H1 (cell line): ENCODE measurements at regions not wholly inside any gene's neighbourhood (a gene's known extent, or its start where the extent isn't known, plus 50 kb on each side); places are given as distances from the start of the nearest gene placed in this dataset.

Source experiments
- HDAC2 ChIP-seq, 2 experiments: fragments of 300-600 bp in 1 of 2; sonication (generic) in 1 of 2; IDR thresholded peaks; 2 replicates each; pipeline ENCODE4 v1.6.1; 2011 to 2012; ENCODE audit warnings: low read depth in 2 of 2, low read length in 2 of 2, mild to moderate bottlenecking in 2 of 2, moderate library complexity in 2 of 2, borderline replicate concordance in 1 of 2, inconsistent platforms in 1 of 2
- TF ChIP-seq, protein P1 (sequence below): fragments of 300-600 bp; sonication (generic); IDR thresholded peaks from 2 replicates; pipeline ENCODE4 v1.7.1; 2012; ENCODE audit warnings: low read length, moderate library complexity, mild to moderate bottlenecking, inconsistent platforms; ENCODE audit not compliant: insufficient replicate concordance

GRCh38 chr9:22189471-22189870 lies 180.4 kb upstream of the CDKN2B start (continued):
- TF ChIP-seq, protein P1, sequence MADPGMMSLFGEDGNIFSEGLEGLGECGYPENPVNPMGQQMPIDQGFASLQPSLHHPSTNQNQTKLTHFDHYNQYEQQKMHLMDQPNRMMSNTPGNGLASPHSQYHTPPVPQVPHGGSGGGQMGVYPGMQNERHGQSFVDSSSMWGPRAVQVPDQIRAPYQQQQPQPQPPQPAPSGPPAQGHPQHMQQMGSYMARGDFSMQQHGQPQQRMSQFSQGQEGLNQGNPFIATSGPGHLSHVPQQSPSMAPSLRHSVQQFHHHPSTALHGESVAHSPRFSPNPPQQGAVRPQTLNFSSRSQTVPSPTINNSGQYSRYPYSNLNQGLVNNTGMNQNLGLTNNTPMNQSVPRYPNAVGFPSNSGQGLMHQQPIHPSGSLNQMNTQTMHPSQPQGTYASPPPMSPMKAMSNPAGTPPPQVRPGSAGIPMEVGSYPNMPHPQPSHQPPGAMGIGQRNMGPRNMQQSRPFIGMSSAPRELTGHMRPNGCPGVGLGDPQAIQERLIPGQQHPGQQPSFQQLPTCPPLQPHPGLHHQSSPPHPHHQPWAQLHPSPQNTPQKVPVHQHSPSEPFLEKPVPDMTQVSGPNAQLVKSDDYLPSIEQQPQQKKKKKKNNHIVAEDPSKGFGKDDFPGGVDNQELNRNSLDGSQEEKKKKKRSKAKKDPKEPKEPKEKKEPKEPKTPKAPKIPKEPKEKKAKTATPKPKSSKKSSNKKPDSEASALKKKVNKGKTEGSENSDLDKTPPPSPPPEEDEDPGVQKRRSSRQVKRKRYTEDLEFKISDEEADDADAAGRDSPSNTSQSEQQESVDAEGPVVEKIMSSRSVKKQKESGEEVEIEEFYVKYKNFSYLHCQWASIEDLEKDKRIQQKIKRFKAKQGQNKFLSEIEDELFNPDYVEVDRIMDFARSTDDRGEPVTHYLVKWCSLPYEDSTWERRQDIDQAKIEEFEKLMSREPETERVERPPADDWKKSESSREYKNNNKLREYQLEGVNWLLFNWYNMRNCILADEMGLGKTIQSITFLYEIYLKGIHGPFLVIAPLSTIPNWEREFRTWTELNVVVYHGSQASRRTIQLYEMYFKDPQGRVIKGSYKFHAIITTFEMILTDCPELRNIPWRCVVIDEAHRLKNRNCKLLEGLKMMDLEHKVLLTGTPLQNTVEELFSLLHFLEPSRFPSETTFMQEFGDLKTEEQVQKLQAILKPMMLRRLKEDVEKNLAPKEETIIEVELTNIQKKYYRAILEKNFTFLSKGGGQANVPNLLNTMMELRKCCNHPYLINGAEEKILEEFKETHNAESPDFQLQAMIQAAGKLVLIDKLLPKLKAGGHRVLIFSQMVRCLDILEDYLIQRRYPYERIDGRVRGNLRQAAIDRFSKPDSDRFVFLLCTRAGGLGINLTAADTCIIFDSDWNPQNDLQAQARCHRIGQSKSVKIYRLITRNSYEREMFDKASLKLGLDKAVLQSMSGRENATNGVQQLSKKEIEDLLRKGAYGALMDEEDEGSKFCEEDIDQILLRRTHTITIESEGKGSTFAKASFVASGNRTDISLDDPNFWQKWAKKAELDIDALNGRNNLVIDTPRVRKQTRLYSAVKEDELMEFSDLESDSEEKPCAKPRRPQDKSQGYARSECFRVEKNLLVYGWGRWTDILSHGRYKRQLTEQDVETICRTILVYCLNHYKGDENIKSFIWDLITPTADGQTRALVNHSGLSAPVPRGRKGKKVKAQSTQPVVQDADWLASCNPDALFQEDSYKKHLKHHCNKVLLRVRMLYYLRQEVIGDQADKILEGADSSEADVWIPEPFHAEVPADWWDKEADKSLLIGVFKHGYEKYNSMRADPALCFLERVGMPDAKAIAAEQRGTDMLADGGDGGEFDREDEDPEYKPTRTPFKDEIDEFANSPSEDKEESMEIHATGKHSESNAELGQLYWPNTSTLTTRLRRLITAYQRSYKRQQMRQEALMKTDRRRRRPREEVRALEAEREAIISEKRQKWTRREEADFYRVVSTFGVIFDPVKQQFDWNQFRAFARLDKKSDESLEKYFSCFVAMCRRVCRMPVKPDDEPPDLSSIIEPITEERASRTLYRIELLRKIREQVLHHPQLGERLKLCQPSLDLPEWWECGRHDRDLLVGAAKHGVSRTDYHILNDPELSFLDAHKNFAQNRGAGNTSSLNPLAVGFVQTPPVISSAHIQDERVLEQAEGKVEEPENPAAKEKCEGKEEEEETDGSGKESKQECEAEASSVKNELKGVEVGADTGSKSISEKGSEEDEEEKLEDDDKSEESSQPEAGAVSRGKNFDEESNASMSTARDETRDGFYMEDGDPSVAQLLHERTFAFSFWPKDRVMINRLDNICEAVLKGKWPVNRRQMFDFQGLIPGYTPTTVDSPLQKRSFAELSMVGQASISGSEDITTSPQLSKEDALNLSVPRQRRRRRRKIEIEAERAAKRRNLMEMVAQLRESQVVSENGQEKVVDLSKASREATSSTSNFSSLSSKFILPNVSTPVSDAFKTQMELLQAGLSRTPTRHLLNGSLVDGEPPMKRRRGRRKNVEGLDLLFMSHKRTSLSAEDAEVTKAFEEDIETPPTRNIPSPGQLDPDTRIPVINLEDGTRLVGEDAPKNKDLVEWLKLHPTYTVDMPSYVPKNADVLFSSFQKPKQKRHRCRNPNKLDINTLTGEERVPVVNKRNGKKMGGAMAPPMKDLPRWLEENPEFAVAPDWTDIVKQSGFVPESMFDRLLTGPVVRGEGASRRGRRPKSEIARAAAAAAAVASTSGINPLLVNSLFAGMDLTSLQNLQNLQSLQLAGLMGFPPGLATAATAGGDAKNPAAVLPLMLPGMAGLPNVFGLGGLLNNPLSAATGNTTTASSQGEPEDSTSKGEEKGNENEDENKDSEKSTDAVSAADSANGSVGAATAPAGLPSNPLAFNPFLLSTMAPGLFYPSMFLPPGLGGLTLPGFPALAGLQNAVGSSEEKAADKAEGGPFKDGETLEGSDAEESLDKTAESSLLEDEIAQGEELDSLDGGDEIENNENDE: no peak
- TF ChIP-seq HDAC2 (IDR thresholded peaks at IDR 0.05; ENCODE audit: borderline replicate concordance in 1 of 2, low read depth in 2 of 2, low read length in 2 of 2): no peak
